Naive thymus-derived CD4-positive, alpha-beta T cell (primary cell): ENCODE measurements at regions not wholly inside any gene's neighbourhood (a gene's known extent, or its start where the extent isn't known, plus 50 kb on each side); places are given as distances from the start of the nearest gene placed in this dataset.
"Not testable (repeated sequence)": the region's sequence is repeated elsewhere in the genome, so short reads cannot be mapped to it uniquely, and the experiment has no call there.

Source experiments
- ATAC-seq: fragments of 150-1000 bp; cut with Tn5 transposase; 2 replicates; pipeline ENCODE4 v1.10.0; 2021; ENCODE audit warnings: mild to moderate bottlenecking, moderate library complexity
- CTCF ChIA-PET: fragments of 350-600 bp; sonication (Branson Sonifier 250); formaldehyde crosslinking; loops from one replicate; lab custom pipeline; 2021; ENCODE audit warnings: antibody characterized with exemption; lab: Charles Lee
- POLR2A ChIA-PET: fragments of 350-600 bp; sonication (Branson Sonifier 250); formaldehyde crosslinking; loops from one replicate; lab custom pipeline; 2021; ENCODE audit warnings: antibody characterized with exemption, inconsistent platforms; lab: Charles Lee
- DNase-seq, 9 donors: peaks; one replicate each; pipeline versions ENCODE4 v3.0.0 to v3.0.0-alpha.2; 2020 to 2022; ENCODE audit warnings: mixed read lengths in 1 of 9
- H3K27ac ChIP-seq: one replicate; pipeline ENCODE4 v1.7.0; 2013; ENCODE audit warnings: mild to moderate bottlenecking, low read depth, low read length, moderate library complexity
- H3K27me3 ChIP-seq, 2 donors: one replicate each; pipeline ENCODE4 v1.7.0; 2013; ENCODE audit warnings: low read length in 2 of 2, mild to moderate bottlenecking in 2 of 2, moderate library complexity in 2 of 2; ENCODE audit not compliant: control insufficient read depth in 2 of 2, insufficient read depth in 2 of 2
- H3K36me3 ChIP-seq, 3 experiments: 1 replicate in 2 of 3; 2 replicates in 1 of 3; pipeline ENCODE4 v1.7.0; 2013; ENCODE audit warnings: low read length in 3 of 3, mild to moderate bottlenecking in 3 of 3, moderate library complexity in 1 of 3; ENCODE audit not compliant: insufficient read depth in 3 of 3, control insufficient read depth in 2 of 3
- H3K4me1 ChIP-seq, 2 donors: one replicate each; pipeline ENCODE4 v1.7.0; 2013; ENCODE audit warnings: low read length in 2 of 2, mild to moderate bottlenecking in 2 of 2, moderate library complexity in 1 of 2; ENCODE audit not compliant: control insufficient read depth in 2 of 2, insufficient read depth in 2 of 2
- H3K4me3 ChIP-seq: 2 replicates; pipeline ENCODE4 v1.7.0; 2013; ENCODE audit warnings: mild to moderate bottlenecking, low read length
- H3K9me3 ChIP-seq, 3 experiments: 1 replicate in 2 of 3; 2 replicates in 1 of 3; pipeline ENCODE4 v1.7.0; 2013; ENCODE audit warnings: low read length in 3 of 3; ENCODE audit not compliant: control insufficient read depth in 2 of 3
- H3K27ac Mint-ChIP-seq, 9 donors: one replicate each; pipeline ENCODE4 v1.8.0; 2020 to 2022; ENCODE audit warnings: mixed read lengths in 9 of 9, mild to moderate bottlenecking in 8 of 9, moderate library complexity in 5 of 9, inconsistent platforms in 2 of 9
- H3K27me3 Mint-ChIP-seq, 5 donors: one replicate each; pipeline ENCODE4 v1.8.0; 2021 to 2022; ENCODE audit warnings: mixed read lengths in 5 of 5, mild to moderate bottlenecking in 1 of 5
- H3K36me3 Mint-ChIP-seq, 5 donors: one replicate each; pipeline ENCODE4 v1.8.0; 2020 to 2022; ENCODE audit warnings: mixed read lengths in 5 of 5, mild to moderate bottlenecking in 3 of 5, inconsistent platforms in 1 of 5
- H3K4me1 Mint-ChIP-seq, 7 donors: one replicate each; pipeline ENCODE4 v1.8.0; 2020 to 2022; ENCODE audit warnings: mixed read lengths in 7 of 7, mild to moderate bottlenecking in 3 of 7, inconsistent platforms in 1 of 7
- H3K4me3 Mint-ChIP-seq, 10 donors: one replicate each; pipeline ENCODE4 v1.8.0; 2020 to 2022; ENCODE audit warnings: mild to moderate bottlenecking in 10 of 10, mixed read lengths in 10 of 10, moderate library complexity in 6 of 10, inconsistent platforms in 2 of 10
- H3K9me3 Mint-ChIP-seq, 11 donors: one replicate each; pipeline ENCODE4 v1.8.0; 2020 to 2022; ENCODE audit warnings: mixed read lengths in 11 of 11, mild to moderate bottlenecking in 4 of 11, inconsistent platforms in 1 of 11, moderate library complexity in 1 of 11
- intact Hi-C, 2 donors: fragments of 100-400 bp; cut with micrococcal nuclease; formaldehyde crosslinking; loops; one replicate each; pipeline ENCODE4 v1.15.1; 2023

DNA sequence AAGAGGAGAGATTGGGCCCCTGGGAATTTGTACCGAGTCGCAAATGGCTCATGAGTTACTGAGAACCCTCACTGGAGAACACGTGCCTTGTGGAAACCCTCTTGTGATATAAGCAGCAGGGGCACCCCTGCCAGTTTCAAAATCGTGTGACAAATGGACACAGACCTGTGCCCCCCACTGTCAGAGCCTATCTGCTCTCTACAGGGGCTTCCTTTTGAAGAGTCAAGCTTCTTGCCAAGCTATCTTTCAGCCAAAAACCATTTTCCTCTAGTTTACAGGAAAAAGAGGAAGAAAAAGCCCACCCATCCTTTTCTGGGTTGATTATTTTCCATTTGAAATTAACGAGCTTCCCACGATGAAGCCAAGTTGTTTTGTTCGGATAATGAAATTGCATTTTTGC lies 64.1 kb upstream of the MPP7 start:
- intact Hi-C loops, result loop anchor here (5.0 kb wide), 2 partner anchors 165 to 1505 kb away; partner anchors contain the start of genes ABI1 (in 1 of the 2) and WAC (in 1 of the 2)
- ChIA-PET CTCF (interaction anchor here (1.6 to 5.6 kb wide), 4 partner anchors 14 to 65 kb away, joined by 4 to 46 read pairs (median 44); partner anchors contain the start of gene MPP7), POLR2A (interaction anchor here (0.5 to 6.9 kb wide), 11 partner anchors 13 to 1936 kb away, joined by 3 to 165 read pairs (median 6); partner anchors contain the start of gene MPP7)
- H3K27me3 Mint-ChIP-seq, result peaks cover 0 to 5% (median 0%) of the 10 kb centered on the region in 5 donors
- Histone ChIP-seq H3K27ac (peak overlapping the region; percentile 78), H3K4me1 (peaks cover 44 to 54% of the 10 kb centered on the region in 2 donors), H3K9me3 (no peaks in the 10 kb centered on the region), H3K36me3 (no peaks in the 10 kb centered on the region), H3K4me3 (peak overlapping the region; percentile 18), H3K27me3 (no peaks in the 10 kb centered on the region)
- DNase-seq (no peak), ATAC-seq (no peak)
- peak overlapping the region; percentile 90 to 99 (median 96) for H3K27ac Mint-ChIP-seq
- peaks cover 40 to 84% (median 67%) of the 10 kb centered on the region in 7 donors for H3K4me1 Mint-ChIP-seq
- H3K9me3 Mint-ChIP-seq, result peaks cover 0 to 9% (median 0%) of the 10 kb centered on the region in 11 donors
- peak overlapping the region in 4 of 10 donors; percentile 47 to 89 (median 60) for H3K4me3 Mint-ChIP-seq
- H3K36me3 Mint-ChIP-seq, result peaks cover 0 to 30% (median 3%) of the 10 kb centered on the region in 5 donors

DNA sequence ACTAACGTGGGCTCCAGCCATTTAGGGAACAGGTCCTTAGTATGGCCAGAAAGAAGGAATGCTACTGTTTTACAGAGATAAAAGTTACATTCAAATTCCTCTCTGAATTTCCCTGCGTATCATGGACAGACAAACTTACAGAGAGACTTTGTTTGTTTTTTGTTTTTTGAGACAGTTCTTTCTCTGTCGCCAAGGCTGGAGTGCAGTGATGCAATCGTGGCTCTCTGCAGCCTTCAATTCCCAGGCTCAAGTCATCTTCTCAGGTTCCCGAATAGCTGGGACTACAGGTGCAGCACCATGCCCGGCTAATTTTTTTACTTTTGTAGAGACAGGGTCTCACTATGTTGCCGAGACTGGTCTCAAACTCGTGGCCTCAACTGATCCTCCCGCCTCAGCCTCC lies 64.5 kb upstream of the MPP7 start:
- Mint-ChIP-seq H3K27me3 (peaks cover 0 to 5% (median 0%) of the 10 kb centered on the region in 5 donors), H3K4me3 (peak overlapping the region in 9 of 10 donors; percentile 63 to 89 (median 76)), H3K27ac (peak overlapping the region; percentile 90 to 99 (median 96)), H3K4me1 (peaks cover 41 to 84% (median 65%) of the 10 kb centered on the region in 7 donors), H3K36me3 (peaks cover 0 to 28% (median 3%) of the 10 kb centered on the region in 5 donors), H3K9me3 (peaks cover 0 to 9% (median 0%) of the 10 kb centered on the region in 11 donors)
- ATAC-seq, result no peak
- no peaks in the 10 kb centered on the region for H3K36me3 ChIP-seq
- no peaks in the 10 kb centered on the region for H3K27me3 ChIP-seq
- intact Hi-C loops, result loop anchor here (5.0 kb wide), 2 partner anchors 165 to 1505 kb away; partner anchors contain the start of genes ABI1 (in 1 of the 2) and WAC (in 1 of the 2)
- H3K4me1 ChIP-seq, result peaks cover 44 to 54% of the 10 kb centered on the region in 2 donors
- DNase-seq, result no peak
- peak overlapping the region; percentile 78 for H3K27ac ChIP-seq
- H3K4me3 ChIP-seq, result peak overlapping the region; percentile 18
- H3K9me3 ChIP-seq, result no peaks in the 10 kb centered on the region
- POLR2A ChIA-PET, result interaction anchor here (0.6 to 6.9 kb wide), 14 partner anchors 13 to 158 kb away, joined by 3 to 165 read pairs (median 6); partner anchors contain the start of gene MPP7
- CTCF ChIA-PET, result interaction anchor here (1.0 to 5.6 kb wide), 6 partner anchors 14 to 65 kb away, joined by 3 to 46 read pairs (median 24); partner anchors contain the start of gene MPP7

DNA sequence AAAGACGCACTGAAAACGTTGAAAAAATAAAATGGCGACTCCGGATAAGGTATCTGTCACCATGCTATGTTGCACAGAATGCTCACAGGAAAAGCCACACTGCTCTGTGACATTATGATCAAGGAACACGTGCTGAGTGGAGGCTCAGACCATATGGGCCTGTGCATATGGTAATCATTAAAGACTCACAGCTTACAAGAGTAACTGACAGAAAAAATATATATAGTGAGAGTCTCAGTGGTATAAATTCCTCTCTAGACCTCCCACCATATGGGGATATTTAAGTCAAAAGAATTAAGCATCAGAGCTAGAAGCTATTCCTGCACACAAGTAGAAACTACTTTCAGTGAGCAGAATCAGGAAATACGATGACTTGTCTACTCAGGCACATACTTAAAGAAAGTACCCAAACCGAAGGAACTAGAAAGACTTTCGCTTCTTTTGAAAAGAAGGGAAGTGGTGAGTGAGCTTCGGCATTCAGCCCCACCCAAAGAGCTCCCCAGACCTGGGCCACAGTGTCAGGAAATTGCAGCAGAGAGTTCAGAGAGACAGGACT lies 65.1 kb upstream of the MPP7 start:
- Mint-ChIP-seq H3K4me3 (peak overlapping the region; percentile 63 to 93 (median 76)), H3K9me3 (peaks cover 0 to 9% (median 0%) of the 10 kb centered on the region in 11 donors), H3K4me1 (peaks cover 39 to 80% (median 60%) of the 10 kb centered on the region in 7 donors), H3K27ac (peak overlapping the region; percentile 90 to 99 (median 96)), H3K27me3 (peaks cover 0 to 5% (median 0%) of the 10 kb centered on the region in 5 donors), H3K36me3 (peaks cover 0 to 28% (median 3%) of the 10 kb centered on the region in 5 donors)
- no peaks in the 10 kb centered on the region for H3K27me3 ChIP-seq
- no peaks in the 10 kb centered on the region for H3K9me3 ChIP-seq
- ChIA-PET POLR2A (interaction anchor here (0.6 to 6.9 kb wide), 16 partner anchors 12 to 892 kb away, joined by 3 to 165 read pairs (median 4); partner anchors contain the start of gene MPP7), CTCF (interaction anchor here (1.0 to 5.6 kb wide), 8 partner anchors 9 to 66 kb away, joined by 3 to 46 read pairs (median 5); partner anchors contain the start of gene MPP7)
- peak; percentile 97 for ATAC-seq
- peaks cover 44 to 54% of the 10 kb centered on the region in 2 donors for H3K4me1 ChIP-seq
- peak overlapping the region; percentile 18 for H3K4me3 ChIP-seq
- intact Hi-C loops, result loop anchor here (1.0 to 5.0 kb wide), 11 partner anchors 12 to 1506 kb away; partner anchors contain the start of genes MPP7 (in 2 of the 2), ABI1 (in 1 of the 2), MASTL (in 1 of the 2) and RAB18 (in 1 of the 2)
- DNase-seq, result peak in 8 of 9 donors; percentile 54 to 88 (median 83)
- peak overlapping the region; percentile 78 for H3K27ac ChIP-seq
- H3K36me3 ChIP-seq, result no peaks in the 10 kb centered on the region

DNA sequence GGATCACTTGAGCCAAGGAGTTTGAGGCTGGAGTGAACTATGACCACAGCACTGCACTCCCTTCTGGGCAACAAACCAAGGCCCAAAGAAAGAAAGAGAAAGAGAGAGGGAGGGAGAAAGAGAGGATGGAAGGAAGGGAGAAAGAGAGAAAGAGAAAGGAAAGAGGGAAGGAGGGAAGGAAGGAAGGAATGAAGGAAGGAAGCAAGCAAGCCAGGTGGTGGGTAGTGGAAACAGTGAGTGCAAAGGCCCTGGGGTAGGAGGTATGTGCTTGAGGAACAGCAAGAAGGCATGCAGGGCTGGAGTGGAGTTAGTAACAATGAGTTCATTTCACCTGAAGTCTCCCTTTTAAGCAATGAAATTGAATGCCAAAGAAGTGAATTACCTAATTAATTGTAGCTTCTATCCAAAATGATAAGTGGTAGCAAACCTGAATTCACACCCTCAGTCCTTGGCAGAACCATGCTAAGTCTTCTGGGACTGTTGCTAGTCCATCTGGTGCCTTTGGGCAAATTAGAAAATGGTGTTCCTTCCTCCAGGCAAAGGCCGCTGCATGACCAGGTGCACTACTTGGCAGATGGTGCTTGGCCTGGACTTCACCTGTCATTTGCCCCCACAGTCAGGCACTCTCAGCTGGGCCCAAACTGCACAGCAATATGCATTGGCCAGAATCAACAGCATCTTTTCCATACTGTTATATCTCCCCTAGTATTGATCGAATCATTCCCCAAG lies 67.4 kb upstream of the MPP7 start:
- no peaks in the 10 kb centered on the region for H3K36me3 ChIP-seq
- Mint-ChIP-seq H3K4me1 (peaks cover 32 to 68% (median 66%) of the 10 kb centered on the region in 7 donors), H3K9me3 (peaks cover 0 to 9% (median 0%) of the 10 kb centered on the region in 11 donors), H3K27me3 (peaks cover 0 to 5% (median 0%) of the 10 kb centered on the region in 5 donors), H3K4me3 (peak overlapping the region in 3 of 10 donors; percentile 14 to 68 (median 45)), H3K36me3 (peaks cover 0 to 28% (median 3%) of the 10 kb centered on the region in 5 donors), H3K27ac (peak overlapping the region; percentile 52 to 94 (median 83))
- peaks cover 41 to 52% of the 10 kb centered on the region in 2 donors for H3K4me1 ChIP-seq
- no peaks in the 10 kb centered on the region for H3K27me3 ChIP-seq
- ChIA-PET CTCF (interaction anchor here (0.6 to 1.3 kb wide), 4 partner anchors 10 to 191 kb away, joined by 3 to 5 read pairs (median 4); partner anchors contain the start of gene MPP7), POLR2A (interaction anchor here (0.6 to 6.9 kb wide), 5 partner anchors 10 to 44 kb away, joined by 3 to 165 read pairs (median 7); no protein-coding TSS in a partner anchor)
- no peaks in the 10 kb centered on the region for H3K9me3 ChIP-seq
- peak overlapping the region; percentile 9 for H3K27ac ChIP-seq
- no peak overlapping the region for H3K4me3 ChIP-seq
- intact Hi-C loops, result no loop called here
- ATAC-seq, result no peak
- DNase-seq, result no peak

DNA sequence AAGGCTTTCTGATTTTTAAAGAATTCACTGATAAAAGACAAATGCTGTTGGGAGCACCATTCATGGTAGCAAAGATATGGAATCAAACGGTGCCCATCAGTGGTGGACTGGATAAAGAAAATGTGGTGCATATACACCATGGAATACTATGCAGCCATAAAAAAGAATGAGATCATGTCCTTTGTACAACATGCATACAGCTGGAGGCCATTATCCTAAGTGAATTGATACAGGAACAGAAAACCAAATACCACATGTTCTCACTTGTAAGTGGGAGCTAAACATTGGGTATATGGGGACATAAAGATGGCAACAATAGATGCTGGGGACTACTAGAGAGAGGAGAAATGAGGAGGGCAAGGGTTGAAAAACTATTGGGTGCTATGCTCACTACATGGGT lies 68.8 kb upstream of the MPP7 start:
- H3K9me3 Mint-ChIP-seq, H3K27me3 Mint-ChIP-seq, intact Hi-C loops, DNase-seq, H3K9me3 ChIP-seq, H3K36me3 ChIP-seq, H3K27me3 ChIP-seq, H3K27ac ChIP-seq, ATAC-seq, H3K4me3 ChIP-seq, H3K4me3 Mint-ChIP-seq: not testable (repeated sequence)
- Mint-ChIP-seq H3K27ac (peak overlapping the region in 4 of 9 donors; percentile 28 to 78 (median 50)), H3K4me1 (peaks cover 22 to 58% (median 54%) of the 10 kb centered on the region in 7 donors), H3K36me3 (peaks cover 0 to 23% (median 3%) of the 10 kb centered on the region in 5 donors)
- POLR2A ChIA-PET, result interaction anchor here (1.0 to 6.0 kb wide), 6 partner anchors 8 to 129 kb away, joined by 3 to 63 read pairs (median 4); no protein-coding TSS in a partner anchor
- H3K4me1 ChIP-seq, result peaks cover 28 to 38% of the 10 kb centered on the region in 2 donors
- CTCF ChIA-PET, result interaction anchor here (0.5 to 1.3 kb wide), 5 partner anchors 9 to 68 kb away, joined by 3 to 6 read pairs (median 4); no protein-coding TSS in a partner anchor
